K562 (cell line): ENCODE measurements at regions not wholly inside any gene's neighbourhood (a gene's known extent, or its start where the extent isn't known, plus 50 kb on each side); places are given as distances from the start of the nearest gene placed in this dataset.

Experiments used
- ATAC-seq: fragments of 200-7000 bp; cut with Tn5 transposase; 3 replicates; pipeline ENCODE4 v1.9.1; 2020; ENCODE audit warnings: moderate library complexity
- BruUV-seq: library from RNA; stranded (reverse); fragments of 400-500 nt; replicated peaks from 2 replicates; lab custom pipeline; 2021; lab: Mats Ljungman, UMichigan
- CTCF ChIA-PET: fragments of 300-600 bp; formaldehyde crosslinking; extraction: SDS; loops from one replicate; lab custom pipeline; 2021; ENCODE audit warnings: low intra/inter-chr PET ratio; lab: Yijun Ruan, JAX
- POLR2A ChIA-PET: fragments of 300-600, 350-650 bp; sonication (Branson Sonifier 250); formaldehyde crosslinking; extraction: SDS; loops from one replicate; lab custom pipeline; 2021; ENCODE audit warnings: antibody characterized with exemption, inconsistent platforms; lab: Yijun Ruan, JAX
- DNase-seq, 4 experiments: peaks; one replicate each; pipeline versions ENCODE4 v3.0.0 to v3.0.0-alpha.2; 2011 to 2018; ENCODE audit warnings: low spot score in 3 of 4, mixed read lengths in 3 of 4; ENCODE audit errors: extremely low read depth in 1 of 4
- FAIRE-seq: peaks from 2 replicates; lab custom pipeline; 2011; peaks lifted over from hg19 to GRCh38; lab: Jason Lieb, UNC
- H2AFZ ChIP-seq: 2 replicates; pipeline ENCODE4 v1.6.0; 2011; ENCODE audit warnings: low read depth, low read length, control low read depth, inconsistent platforms
- H3K27ac ChIP-seq: fragments of 200-600 bp; 3 replicates; pipeline ENCODE4 v1.8.0; 2011; ENCODE audit warnings: low read depth, mild to moderate bottlenecking, control low read depth, inconsistent platforms, low read length, moderate library complexity, mixed read lengths; ENCODE audit errors: extremely low read depth
- H3K27me3 ChIP-seq, 2 experiments: fragments of 300-600 bp in 1 of 2; 2 replicates in 1 of 2; 3 replicates in 1 of 2; pipeline versions ENCODE4 v1.6.0 to v1.8.0; 2011; ENCODE audit warnings: inconsistent platforms in 2 of 2, low read length in 2 of 2, mild to moderate bottlenecking in 1 of 2, mixed read lengths in 1 of 2, moderate library complexity in 1 of 2; ENCODE audit not compliant: control insufficient read depth in 2 of 2, insufficient read depth in 2 of 2
- H3K36me3 ChIP-seq: fragments of 300-600 bp; 3 replicates; pipeline ENCODE4 v1.8.0; 2011; ENCODE audit warnings: mild to moderate bottlenecking, low read length, inconsistent platforms; ENCODE audit not compliant: control insufficient read depth, insufficient read depth
- H3K4me1 ChIP-seq, 2 experiments: fragments of 200-600 bp in 1 of 2; replicated peaks in 1 of 2; 2 replicates in 1 of 2; 3 replicates in 1 of 2; pipeline versions ENCODE4 v1.5.1 to v1.8.0; 2011; ENCODE audit warnings: inconsistent platforms in 2 of 2, low read length in 2 of 2, mild to moderate bottlenecking in 1 of 2, mixed read lengths in 1 of 2, moderate library complexity in 1 of 2; ENCODE audit not compliant: control insufficient read depth in 2 of 2, insufficient read depth in 2 of 2
- H3K4me2 ChIP-seq: 2 replicates; pipeline ENCODE4 v1.6.1; 2011; ENCODE audit warnings: low read length, control low read depth, inconsistent platforms, mixed read lengths; ENCODE audit not compliant: insufficient read depth
- H3K4me3 ChIP-seq: fragments of 200-600 bp; sonication (generic), shearing (Covaris generic); 2 replicates; pipeline ENCODE4 v1.5.1; 2016; ENCODE audit warnings: control low read depth, inconsistent platforms
- H3K79me2 ChIP-seq: fragments of 200-600 bp; 3 replicates; pipeline ENCODE4 v1.8.0; 2011; ENCODE audit warnings: low read length, inconsistent platforms; ENCODE audit not compliant: control insufficient read depth, insufficient read depth
- H3K9ac ChIP-seq, 2 experiments: 2 replicates each; pipeline versions ENCODE4 v1.6.0 to v1.6.1; 2011; ENCODE audit warnings: low read depth in 2 of 2, low read length in 2 of 2, control low read depth in 1 of 2, inconsistent platforms in 1 of 2, mild to moderate bottlenecking in 1 of 2, mixed read lengths in 1 of 2; ENCODE audit not compliant: insufficient read depth in 1 of 2
- H3K9me1 ChIP-seq: one replicate; pipeline ENCODE4 v1.6.0; 2011; ENCODE audit warnings: inconsistent platforms, mild to moderate bottlenecking, low read length, moderate library complexity; ENCODE audit not compliant: control insufficient read depth, insufficient read depth
- H3K9me3 ChIP-seq: replicated peaks from 2 replicates; pipeline ENCODE4 v1.5.1; 2011; ENCODE audit warnings: low read depth, low read length, inconsistent platforms; ENCODE audit not compliant: control insufficient read depth, insufficient read depth
- H4K20me1 ChIP-seq: replicated peaks from 2 replicates; pipeline ENCODE4 v1.6.1; 2011; ENCODE audit warnings: low read length, inconsistent platforms, mixed read lengths; ENCODE audit not compliant: control insufficient read depth, insufficient read depth
- ARID2 ChIP-seq: fragments of 450-650 bp; IDR thresholded peaks from 2 replicates; pipeline ENCODE4 v1.6.1; 2017; ENCODE audit warnings: antibody characterized with exemption, mild to moderate bottlenecking
- CHD2 ChIP-seq: IDR thresholded peaks from 2 replicates; pipeline ENCODE4 v1.6.1; 2011; ENCODE audit warnings: low read depth, low read length
- CHD4 ChIP-seq: fragments of 200-600 bp; sonication (generic); IDR thresholded peaks from 3 replicates; pipeline ENCODE4 v1.6.1; 2012; ENCODE audit warnings: low read depth, mild to moderate bottlenecking, mixed read lengths, low read length, inconsistent platforms; ENCODE audit not compliant: insufficient read depth, insufficient replicate concordance, poor library complexity, severe bottlenecking
- GTF2E2 ChIP-seq: fragments of 200-800 bp; sonication (Bioruptor generic); IDR thresholded peaks from 2 replicates; pipeline ENCODE4 v1.6.1; 2016; ENCODE audit warnings: missing genetic modification characterization, missing compliant biosample characterization
- HLTF ChIP-seq: fragments of 450-650 bp; IDR thresholded peaks from 2 replicates; pipeline ENCODE4 v1.6.1; 2016
- MYNN ChIP-seq, 2 experiments: sonication (generic); formaldehyde crosslinking in 1 of 2; IDR thresholded peaks; 2 replicates each; pipeline versions ENCODE4 v1.5.0 to v1.6.1; 2016 to 2020; ENCODE audit warnings: antibody characterized with exemption in 1 of 2, missing genetic modification reagents in 1 of 2
- SPI1 ChIP-seq: IDR thresholded peaks from 2 replicates; pipeline ENCODE4 v1.6.1; 2011; ENCODE audit warnings: low read depth, low read length, control low read depth, borderline replicate concordance
- XRCC5 ChIP-seq: fragments of 200-400 bp; formaldehyde crosslinking; IDR thresholded peaks from 2 replicates; pipeline ENCODE4 v1.6.1; 2017; ENCODE audit warnings: low read depth, mild to moderate bottlenecking, low read length
- ZBTB8A ChIP-seq: fragments of 450-650 bp; IDR thresholded peaks from 2 replicates; pipeline ENCODE4 v1.6.1; 2018; ENCODE audit warnings: mild to moderate bottlenecking, moderate library complexity; ENCODE audit not compliant: partially characterized antibody
- WGBS: fragments of 100-300 bp; shearing (Covaris generic); methylation state at CpG from one replicate; pipeline ENCODE4 v1.1.6; 2016; ENCODE audit warnings: low coverage, mixed read lengths; ENCODE audit not compliant: insufficient coverage; ENCODE audit errors: missing lambda C conversion rate; 5-methylcytosine and 5-hydroxymethylcytosine counted together
- in situ Hi-C: fragments of 300-500 bp; cut with MboI; formaldehyde crosslinking; loops from 4 replicates; pipeline ENCODE4 v1.15.0; 2018; ENCODE audit warnings: inconsistent platforms, mixed read lengths
- intact Hi-C: fragments of 100-400 bp; cut with micrococcal nuclease; formaldehyde crosslinking; loops from 2 replicates; pipeline ENCODE4 v1.14.2; 2022
- TF ChIP-seq, protein P1 (sequence below), 2 experiments: fragments of 450-650 bp in 1 of 2; IDR thresholded peaks; 2 replicates each; pipeline ENCODE4 v1.6.1; 2011 to 2017; ENCODE audit warnings: low read depth in 2 of 2, antibody characterized with exemption in 1 of 2, borderline replicate concordance in 1 of 2, low read length in 1 of 2, mild to moderate bottlenecking in 1 of 2, mixed read lengths in 1 of 2; ENCODE audit not compliant: control insufficient read depth in 1 of 2
- TF ChIP-seq, protein P2 (sequence below), 2 experiments: fragments of 200-800 bp in 1 of 2; sonication (Bioruptor generic) in 1 of 2; sonication (generic) in 1 of 2; formaldehyde crosslinking in 1 of 2; IDR thresholded peaks in 1 of 2; conservative IDR thresholded peaks in 1 of 2; 2 replicates each; pipeline versions ENCODE4 v1.5.0 to v1.6.1; 2016 to 2020; ENCODE audit warnings: missing compliant biosample characterization in 1 of 2, missing genetic modification characterization in 1 of 2, missing genetic modification reagents in 1 of 2

DNA sequence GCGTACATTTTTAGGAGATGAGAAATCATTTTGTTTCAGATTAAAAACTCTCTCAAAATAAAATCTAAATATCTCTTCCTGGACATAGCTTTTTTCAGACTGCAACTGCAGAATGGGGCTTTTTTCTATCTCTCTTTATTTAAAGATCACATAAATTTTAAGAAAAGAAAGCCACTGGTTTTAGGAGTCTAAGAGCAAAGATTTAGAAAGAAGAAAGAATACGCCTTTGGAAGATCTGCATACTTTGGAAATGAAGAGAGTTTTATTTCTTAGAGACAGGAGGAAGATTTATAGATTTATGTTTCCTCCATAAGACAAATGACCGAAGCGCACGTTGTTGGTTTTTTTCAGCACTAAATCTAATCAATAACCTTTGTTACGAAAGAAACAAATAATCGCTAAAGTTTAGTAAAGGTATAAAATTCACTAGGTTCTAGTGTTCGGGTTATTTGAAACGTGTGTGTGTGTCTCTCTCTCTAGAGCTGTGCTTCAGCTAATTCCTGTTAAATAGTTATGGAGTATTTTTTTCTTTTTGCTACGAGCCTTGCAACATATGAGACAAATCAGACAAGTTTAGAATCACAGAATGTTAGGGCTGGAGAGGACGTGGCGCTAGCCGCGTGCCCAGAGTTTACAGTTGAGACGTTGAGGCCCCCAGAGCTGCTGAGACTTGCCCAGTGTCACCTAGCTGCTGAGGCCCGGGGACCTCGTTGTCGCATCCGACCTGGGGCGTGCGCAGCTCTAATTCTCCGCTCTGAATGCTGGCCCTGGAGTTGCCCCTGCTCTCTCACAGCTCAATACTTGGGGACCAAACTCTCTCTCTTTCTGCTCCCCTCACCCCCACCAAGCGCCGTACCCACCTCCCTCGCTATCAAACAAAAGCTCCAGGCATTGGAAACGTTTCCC, 69.9 kb downstream of the CTAGE1 start:
- BruUV-seq: no TSS peak
- no peak overlapping the region for H3K9ac ChIP-seq
- no peaks in the 10 kb centered on the region for H3K9me3 ChIP-seq
- H3K9me1 ChIP-seq: no peaks in the 10 kb centered on the region
- intact Hi-C loops (no loop called here), in situ Hi-C loops (no loop called here)
- no peaks in the 10 kb centered on the region; the same call in 1 of the 2 replicates for H4K20me1 ChIP-seq
- H3K79me2 ChIP-seq: no peaks in the 10 kb centered on the region
- no peak for TF ChIP-seq ARID2
- TF ChIP-seq CHD4: no peak
- TF ChIP-seq MYNN (IDR thresholded peaks at IDR 0.05): no peak
- no peak for TF ChIP-seq MYNN (CRISPR knock-in tag; IDR thresholded peaks at IDR 0.05)
- TF ChIP-seq GTF2E2: no peak
- TF ChIP-seq, protein P1, sequence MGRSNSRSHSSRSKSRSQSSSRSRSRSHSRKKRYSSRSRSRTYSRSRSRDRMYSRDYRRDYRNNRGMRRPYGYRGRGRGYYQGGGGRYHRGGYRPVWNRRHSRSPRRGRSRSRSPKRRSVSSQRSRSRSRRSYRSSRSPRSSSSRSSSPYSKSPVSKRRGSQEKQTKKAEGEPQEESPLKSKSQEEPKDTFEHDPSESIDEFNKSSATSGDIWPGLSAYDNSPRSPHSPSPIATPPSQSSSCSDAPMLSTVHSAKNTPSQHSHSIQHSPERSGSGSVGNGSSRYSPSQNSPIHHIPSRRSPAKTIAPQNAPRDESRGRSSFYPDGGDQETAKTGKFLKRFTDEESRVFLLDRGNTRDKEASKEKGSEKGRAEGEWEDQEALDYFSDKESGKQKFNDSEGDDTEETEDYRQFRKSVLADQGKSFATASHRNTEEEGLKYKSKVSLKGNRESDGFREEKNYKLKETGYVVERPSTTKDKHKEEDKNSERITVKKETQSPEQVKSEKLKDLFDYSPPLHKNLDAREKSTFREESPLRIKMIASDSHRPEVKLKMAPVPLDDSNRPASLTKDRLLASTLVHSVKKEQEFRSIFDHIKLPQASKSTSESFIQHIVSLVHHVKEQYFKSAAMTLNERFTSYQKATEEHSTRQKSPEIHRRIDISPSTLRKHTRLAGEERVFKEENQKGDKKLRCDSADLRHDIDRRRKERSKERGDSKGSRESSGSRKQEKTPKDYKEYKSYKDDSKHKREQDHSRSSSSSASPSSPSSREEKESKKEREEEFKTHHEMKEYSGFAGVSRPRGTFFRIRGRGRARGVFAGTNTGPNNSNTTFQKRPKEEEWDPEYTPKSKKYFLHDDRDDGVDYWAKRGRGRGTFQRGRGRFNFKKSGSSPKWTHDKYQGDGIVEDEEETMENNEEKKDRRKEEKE (IDR thresholded peaks at IDR 0.05; ENCODE audit: borderline replicate concordance in 1 of 2, control insufficient read depth in 1 of 2, low read depth in 2 of 2, low read length in 1 of 2): no peak
- no peak for TF ChIP-seq ZBTB8A
- no peak for TF ChIP-seq SPI1
- TF ChIP-seq XRCC5: no peak
- no peak for TF ChIP-seq CHD2
- TF ChIP-seq HLTF: no peak
- TF ChIP-seq, protein P2, sequence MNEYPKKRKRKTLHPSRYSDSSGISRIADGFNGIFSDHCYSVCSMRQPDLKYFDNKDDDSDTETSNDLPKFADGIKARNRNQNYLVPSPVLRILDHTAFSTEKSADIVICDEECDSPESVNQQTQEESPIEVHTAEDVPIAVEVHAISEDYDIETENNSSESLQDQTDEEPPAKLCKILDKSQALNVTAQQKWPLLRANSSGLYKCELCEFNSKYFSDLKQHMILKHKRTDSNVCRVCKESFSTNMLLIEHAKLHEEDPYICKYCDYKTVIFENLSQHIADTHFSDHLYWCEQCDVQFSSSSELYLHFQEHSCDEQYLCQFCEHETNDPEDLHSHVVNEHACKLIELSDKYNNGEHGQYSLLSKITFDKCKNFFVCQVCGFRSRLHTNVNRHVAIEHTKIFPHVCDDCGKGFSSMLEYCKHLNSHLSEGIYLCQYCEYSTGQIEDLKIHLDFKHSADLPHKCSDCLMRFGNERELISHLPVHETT (CRISPR knock-in tag; conservative IDR thresholded peaks at IDR 0.05 in 1 of 2, IDR thresholded peaks at IDR 0.05 in 1 of 2): no peak
- ChIA-PET CTCF (no interaction called here), POLR2A (interaction anchor here (0.6 to 2.2 kb wide), 4 partner anchors 27 to 435 kb away, joined by 3 to 6 read pairs (median 3); no protein-coding TSS in a partner anchor)
- H3K4me2 ChIP-seq: no peak overlapping the region
- FAIRE-seq (no peak), ATAC-seq (no peak), DNase-seq (no peak)
- no peak overlapping the region for H2AFZ ChIP-seq
- H3K36me3 ChIP-seq: no peaks in the 10 kb centered on the region
- H3K27me3 ChIP-seq: peaks cover 35 to 46% of the 10 kb centered on the region in 2 experiments
- H3K27ac ChIP-seq: no peak overlapping the region
- WGBS: 18% methylated on average over 25 of the region's 26 CpGs
- H3K4me3 ChIP-seq: no peak overlapping the region
- H3K4me1 ChIP-seq: peaks cover 3 to 9% of the 10 kb centered on the region in 2 experiments; a peak in 2 of 5 replicates
